ENCODE measurements at regions not wholly inside any gene's neighbourhood (a gene's known extent, or its start where the extent isn't known, plus 50 kb on each side); places are given as distances from the start of the nearest gene placed in this dataset.

DNA sequence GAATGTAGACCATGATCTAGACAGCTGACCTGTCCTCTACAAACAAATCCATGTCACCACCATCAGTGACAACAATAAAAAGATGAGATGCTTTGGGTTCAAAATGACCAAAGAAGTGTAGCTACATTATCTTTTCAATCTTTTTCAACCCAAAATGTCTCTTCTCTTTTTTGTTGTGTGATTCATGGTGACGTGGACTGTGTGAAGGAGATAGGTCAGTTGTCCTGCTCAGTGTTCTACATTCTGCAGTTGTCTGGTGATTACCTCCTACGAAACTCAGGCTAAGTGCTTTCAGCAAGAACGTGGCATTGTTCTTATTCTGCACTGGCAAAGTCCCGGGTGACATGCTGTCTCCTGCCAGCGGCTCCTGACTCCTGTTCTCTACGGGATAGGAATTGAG lies 73.1 kb downstream of the PRKAB2 start:
- TF ChIP-seq, protein P1, sequence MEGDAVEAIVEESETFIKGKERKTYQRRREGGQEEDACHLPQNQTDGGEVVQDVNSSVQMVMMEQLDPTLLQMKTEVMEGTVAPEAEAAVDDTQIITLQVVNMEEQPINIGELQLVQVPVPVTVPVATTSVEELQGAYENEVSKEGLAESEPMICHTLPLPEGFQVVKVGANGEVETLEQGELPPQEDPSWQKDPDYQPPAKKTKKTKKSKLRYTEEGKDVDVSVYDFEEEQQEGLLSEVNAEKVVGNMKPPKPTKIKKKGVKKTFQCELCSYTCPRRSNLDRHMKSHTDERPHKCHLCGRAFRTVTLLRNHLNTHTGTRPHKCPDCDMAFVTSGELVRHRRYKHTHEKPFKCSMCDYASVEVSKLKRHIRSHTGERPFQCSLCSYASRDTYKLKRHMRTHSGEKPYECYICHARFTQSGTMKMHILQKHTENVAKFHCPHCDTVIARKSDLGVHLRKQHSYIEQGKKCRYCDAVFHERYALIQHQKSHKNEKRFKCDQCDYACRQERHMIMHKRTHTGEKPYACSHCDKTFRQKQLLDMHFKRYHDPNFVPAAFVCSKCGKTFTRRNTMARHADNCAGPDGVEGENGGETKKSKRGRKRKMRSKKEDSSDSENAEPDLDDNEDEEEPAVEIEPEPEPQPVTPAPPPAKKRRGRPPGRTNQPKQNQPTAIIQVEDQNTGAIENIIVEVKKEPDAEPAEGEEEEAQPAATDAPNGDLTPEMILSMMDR (conservative IDR thresholded peaks at IDR 0.05; ENCODE audit: low read depth, low read length), result no peak
- no peak for TF ChIP-seq EZH2 (IDR thresholded peaks at IDR 0.05; ENCODE audit: low read length, unreplicated experiment)
- TF ChIP-seq EZH2phosphoT487 (IDR thresholded peaks at IDR 0.05; ENCODE audit: borderline replicate concordance, low read length), result no peak
